ENCODE measurements at regions not wholly inside any gene's neighbourhood (a gene's known extent, or its start where the extent isn't known, plus 50 kb on each side); places are given as distances from the start of the nearest gene placed in this dataset.

DNA sequence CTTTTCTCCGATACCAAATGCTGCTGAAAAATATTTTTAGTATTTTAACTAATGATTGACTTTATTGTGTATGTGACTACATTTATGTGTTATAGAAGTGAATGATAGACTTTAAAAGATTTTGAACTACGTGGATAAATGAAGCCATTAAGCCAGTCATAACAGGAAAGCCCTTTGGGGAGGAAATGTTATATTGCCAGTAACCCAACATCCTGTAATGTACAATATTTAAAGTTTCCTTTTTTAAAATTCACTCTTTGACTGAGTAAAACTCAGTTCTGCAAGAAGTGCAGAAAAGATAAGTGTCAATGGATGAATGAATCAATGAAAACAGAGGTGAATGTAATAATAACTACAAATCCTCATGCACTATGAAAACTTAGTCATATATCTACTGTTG lies 102.6 kb upstream of the TLE4 start:
- no peak for TF ChIP-seq POLR2A (IDR thresholded peaks at IDR 0.05; ENCODE audit: control extremely low read depth in 1 of 2, low read depth in 2 of 2, low read length in 2 of 2)
- TF ChIP-seq JUND (IDR thresholded peaks at IDR 0.05; ENCODE audit: low read length): no peak
